GM19455 (cell line): ENCODE measurements at regions not wholly inside any gene's neighbourhood (a gene's known extent, or its start where the extent isn't known, plus 50 kb on each side); places are given as distances from the start of the nearest gene placed in this dataset.
"Not testable (repeated sequence)": the region's sequence is repeated elsewhere in the genome, so short reads cannot be mapped to it uniquely, and the experiment has no call there.

Experiments
- ATAC-seq: cut with Tn5 transposase; IDR thresholded peaks from one replicate; pipeline ENCODE4 v1.9.1; 2021; ENCODE audit not compliant: unreplicated experiment

GRCh38 chr21:31609081-31609480 lies 50.4 kb upstream of the SOD1 start:
- ATAC-seq: no peak

DNA sequence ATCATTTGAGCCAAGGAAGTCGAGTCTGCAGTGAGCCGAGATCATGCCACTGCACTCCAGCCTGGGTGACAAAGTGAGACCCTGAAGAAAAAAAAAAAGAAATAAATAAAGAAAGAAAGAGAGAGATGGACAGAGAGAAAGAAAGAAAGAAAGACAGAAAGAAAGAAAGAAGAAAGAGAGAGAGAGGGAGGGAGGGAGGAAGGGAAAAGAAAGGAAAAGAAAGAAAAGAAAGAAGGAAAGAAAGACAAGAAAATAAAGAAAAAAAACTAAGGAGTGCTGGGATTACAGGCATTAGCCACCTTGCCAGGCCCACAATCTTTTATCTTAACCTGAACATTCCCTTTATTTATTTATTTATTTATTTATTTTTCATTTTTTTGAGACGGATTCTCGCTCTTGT lies 51.7 kb upstream of the SOD1 start:
- no peak for ATAC-seq

DNA sequence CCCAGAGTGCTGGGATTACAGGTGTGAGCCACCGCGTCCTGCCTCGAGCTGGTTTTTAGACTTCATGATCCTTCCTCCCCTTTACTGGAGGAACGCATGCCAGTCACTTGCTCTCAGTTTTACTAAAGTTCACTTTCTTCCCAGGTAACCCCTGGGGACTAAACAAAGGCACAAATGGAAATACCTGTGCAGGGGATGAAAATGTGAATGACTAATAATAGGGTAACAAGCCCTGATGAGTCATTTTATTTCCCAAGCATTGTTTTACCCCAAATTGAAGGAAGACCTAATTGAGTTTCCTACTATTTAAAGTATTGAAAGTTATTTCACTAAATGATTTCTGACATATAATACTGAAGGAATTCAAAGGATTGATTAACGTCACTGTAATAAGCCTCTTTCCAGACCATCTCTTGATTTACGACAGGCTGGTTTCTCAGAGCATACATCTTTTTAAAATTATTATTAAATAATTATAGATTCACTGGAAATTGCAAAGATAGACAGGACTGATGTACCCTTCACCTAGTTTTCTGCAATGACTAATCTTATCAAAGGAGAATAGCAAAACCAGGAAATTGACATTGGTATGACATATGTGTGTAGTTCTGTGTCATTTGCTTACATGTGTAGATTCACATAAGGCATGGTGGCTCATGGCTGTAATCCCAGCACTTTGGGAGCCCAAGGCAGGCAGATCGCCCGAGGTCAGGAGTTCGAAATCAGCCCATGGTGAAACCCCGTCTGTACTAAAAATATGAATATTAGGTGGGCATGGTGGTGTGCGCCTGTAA lies 53.2 kb upstream of the SOD1 start:
- ATAC-seq: no peak

GRCh38 chr21:31604591-31605190 lies 54.8 kb upstream of the SOD1 start:
- ATAC-seq: peak; percentile 59

- ATAC-seq: no peak
These were observed 59.9 kb upstream of the SOD1 start for GRCh38 chr21:31599563-31599962.

- no peak for ATAC-seq
These were observed 60.5 kb upstream of the SOD1 start for GRCh38 chr21:31599013-31599412.

DNA sequence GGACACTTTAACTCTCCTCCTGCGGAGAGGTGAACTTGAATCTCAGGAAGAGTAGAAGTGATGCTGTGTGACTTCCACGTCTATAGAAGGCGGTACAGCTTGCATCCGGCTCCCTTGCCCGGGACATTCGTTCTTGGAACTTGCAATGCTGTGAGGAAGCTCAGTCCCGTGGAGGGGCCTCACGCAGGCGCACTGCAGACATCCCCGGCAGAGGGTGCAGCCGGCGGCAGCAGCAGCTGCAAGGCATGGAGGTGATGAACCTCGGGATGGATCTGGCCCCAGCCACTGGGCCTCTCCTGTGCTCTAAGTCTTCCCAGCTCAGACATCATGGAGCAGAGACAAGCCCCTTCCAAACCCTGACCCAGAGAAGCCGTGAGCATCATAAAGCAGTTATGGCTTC lies 61.8 kb upstream of the SOD1 start:
- no peak for ATAC-seq

GRCh38 chr21:31596055-31596454 lies 63.4 kb upstream of the SOD1 start:
- ATAC-seq: no peak

GRCh38 chr21:31594726-31595125 lies 64.8 kb upstream of the SOD1 start:
- ATAC-seq: no peak

DNA sequence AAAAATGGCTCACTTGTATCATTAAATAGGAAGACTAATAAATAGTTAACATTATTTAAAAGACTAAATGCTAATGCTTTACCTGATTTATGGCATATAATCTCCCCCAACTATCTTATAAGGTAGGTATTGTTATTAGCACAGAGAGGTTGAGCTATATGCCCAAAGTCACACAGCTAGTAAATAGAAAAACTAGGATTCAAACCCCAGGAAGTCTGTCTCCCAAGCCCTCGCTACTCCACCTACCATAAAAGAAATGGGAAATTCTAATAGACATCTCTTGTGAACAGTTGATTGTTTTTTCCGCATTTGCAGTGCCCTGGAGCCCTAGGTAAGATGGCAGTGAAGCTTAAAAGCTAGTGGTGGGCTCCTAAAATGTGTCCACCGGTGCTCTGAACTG lies 65.2 kb upstream of the SOD1 start:
- no peak for ATAC-seq

- ATAC-seq: no peak
These were observed 66.4 kb upstream of the SOD1 start for GRCh38 chr21:31592963-31593560.

- ATAC-seq: no peak
These were observed 67.0 kb upstream of the SOD1 start for GRCh38 chr21:31592516-31592915.

DNA sequence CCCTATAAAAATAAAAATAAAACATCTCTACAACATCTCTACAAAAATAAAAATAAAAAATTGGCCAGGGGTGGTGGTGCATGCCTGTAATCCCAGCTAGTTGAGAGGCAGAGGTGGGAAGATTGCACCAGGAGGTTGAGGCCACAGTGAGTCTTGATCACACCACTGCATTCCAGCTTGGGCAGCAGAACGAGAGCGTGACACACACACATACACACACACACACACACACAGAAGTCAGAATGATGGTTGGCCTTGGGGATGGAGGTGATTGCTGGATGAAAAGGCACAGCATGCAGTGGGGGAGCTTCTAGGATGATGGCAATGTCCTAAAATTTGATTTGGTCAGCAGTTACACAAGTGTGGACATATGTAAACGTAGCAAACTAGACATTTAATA lies 69.7 kb upstream of the SOD1 start:
- ATAC-seq: no peak

- no peak for ATAC-seq
These were observed 73.4 kb upstream of the SOD1 start for GRCh38 chr21:31586118-31586517.

DNA sequence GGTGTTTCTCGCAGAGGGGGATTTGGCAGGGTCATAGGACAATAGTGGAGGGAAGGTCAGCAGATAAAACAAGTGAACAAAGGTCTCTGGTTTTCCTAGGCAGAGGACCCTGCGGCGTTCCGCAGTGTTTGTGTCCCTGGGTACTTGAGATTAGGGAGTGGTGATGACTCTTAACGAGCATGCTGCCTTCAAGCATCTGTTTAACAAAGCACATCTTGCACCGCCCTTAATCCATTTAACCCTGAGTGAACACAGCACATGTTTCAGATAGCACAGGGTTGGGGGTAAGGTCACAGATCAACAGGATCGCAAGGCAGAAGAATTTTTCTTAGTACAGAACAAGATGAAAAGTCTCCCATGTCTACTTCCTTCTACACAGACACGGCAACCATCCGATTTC lies 75.6 kb upstream of the SOD1 start:
- not testable (repeated sequence) for ATAC-seq

GRCh38 chr21:31583498-31583897 lies 76.0 kb upstream of the SOD1 start:
- no peak for ATAC-seq

DNA sequence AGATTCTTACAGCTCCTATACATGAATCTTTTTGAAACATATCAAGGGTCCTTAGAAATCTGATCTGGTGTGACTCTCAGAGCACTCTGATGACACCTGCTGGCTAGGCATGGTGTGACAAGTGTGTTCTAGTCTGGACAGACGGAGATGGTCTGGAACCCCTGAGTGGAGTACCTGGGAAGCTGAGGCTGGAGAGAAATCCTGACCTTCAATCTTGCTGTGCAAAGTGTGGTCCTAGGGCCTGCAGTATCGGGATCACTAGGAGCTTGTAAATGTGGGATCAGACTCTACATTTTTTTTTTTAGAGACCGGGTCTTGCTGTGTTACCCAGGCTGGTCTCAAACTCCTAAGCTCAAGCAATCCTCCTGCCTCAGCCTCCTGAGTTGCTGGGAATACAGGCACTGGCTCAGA lies 78.6 kb upstream of the SOD1 start:
- ATAC-seq: peak; percentile 85

- no peak for ATAC-seq
These were observed 82.2 kb upstream of the SOD1 start for GRCh38 chr21:31577271-31577670.

DNA sequence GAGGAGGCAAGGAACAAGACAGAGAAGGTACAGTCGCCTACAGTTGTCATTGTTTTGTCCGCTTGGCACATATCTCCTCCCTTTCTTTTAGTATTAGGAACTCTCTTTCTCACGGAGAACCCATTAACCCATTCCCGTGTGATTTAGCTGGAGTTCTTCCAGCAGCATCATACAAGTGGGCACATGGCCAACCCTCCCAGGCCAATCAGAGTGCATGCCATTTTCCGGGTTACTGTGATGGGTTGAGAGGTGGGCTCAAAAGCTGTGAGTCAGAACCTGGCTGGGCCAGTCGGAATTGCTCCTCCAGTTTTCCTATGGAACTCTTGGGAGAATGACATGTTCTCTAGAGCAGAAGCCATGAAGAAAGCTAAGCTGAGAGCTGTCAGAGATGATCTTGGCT lies 83.1 kb upstream of the SOD1 start:
- no peak for ATAC-seq

GRCh38 chr21:31573217-31573616 lies 86.3 kb upstream of the SOD1 start:
- ATAC-seq: no peak

- ATAC-seq: no peak
These were observed 87.6 kb upstream of the SOD1 start for GRCh38 chr21:31571879-31572278.

DNA sequence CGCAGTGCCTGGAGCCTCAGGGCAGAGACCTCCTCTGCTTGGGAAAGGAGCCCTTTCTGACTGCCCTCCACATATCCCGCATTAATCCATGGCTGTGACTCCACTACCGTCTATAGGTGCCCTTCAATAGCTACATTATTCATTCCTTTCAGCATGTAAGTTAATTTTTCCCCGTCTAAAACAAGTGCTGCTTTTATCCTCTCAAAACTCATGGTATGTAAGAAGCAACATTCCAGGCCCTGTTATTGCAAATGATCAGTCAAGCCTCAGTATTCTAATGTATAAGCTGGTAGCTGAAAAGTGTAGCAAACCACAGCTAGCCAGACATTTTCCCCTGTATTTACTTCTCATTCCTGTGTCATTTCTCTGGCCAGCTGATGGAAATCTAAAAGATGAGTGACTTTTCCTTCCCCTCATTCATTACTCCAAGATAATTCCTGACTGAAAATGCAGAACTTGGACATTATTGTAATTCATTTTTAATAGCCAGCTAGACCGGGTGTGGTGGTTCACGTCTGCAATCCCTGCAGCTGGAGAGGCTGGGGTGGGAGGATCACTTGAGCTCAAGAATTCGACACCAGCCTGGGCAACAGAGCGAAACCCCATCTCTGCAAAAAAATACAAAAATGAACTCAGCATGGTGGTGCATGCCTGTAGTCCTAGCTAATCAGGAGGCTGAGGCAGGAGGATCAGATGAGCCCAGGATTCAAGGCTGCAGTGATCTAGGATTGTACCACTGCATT lies 88.5 kb upstream of the SOD1 start:
- ATAC-seq: no peak
